CD4-positive, CD25-positive, alpha-beta regulatory T cell (primary cell): ENCODE measurements at regions not wholly inside any gene's neighbourhood (a gene's known extent, or its start where the extent isn't known, plus 50 kb on each side); places are given as distances from the start of the nearest gene placed in this dataset.

Source experiments
- ATAC-seq, 2 donors: fragments of 150-1000 bp; cut with Tn5 transposase; one replicate each; pipeline ENCODE4 v1.10.0; 2021; ENCODE audit warnings: low read depth in 2 of 2, moderate number of reproducible peaks in 2 of 2, moderate library complexity in 1 of 2
- DNase-seq, 3 donors: peaks; one replicate each; pipeline versions ENCODE4 v3.0.0 to v3.0.0-alpha.2; 2012 to 2022; ENCODE audit warnings: mixed read lengths in 1 of 3
- H3K27ac ChIP-seq: one replicate; pipeline ENCODE4 v1.7.0; 2013; ENCODE audit warnings: mild to moderate bottlenecking, low read length; ENCODE audit not compliant: insufficient read depth, poor library complexity, severe bottlenecking
- H3K27me3 ChIP-seq: one replicate; pipeline ENCODE4 v1.7.0; 2013; ENCODE audit warnings: low read length; ENCODE audit not compliant: control insufficient read depth, insufficient read depth
- H3K36me3 ChIP-seq: one replicate; pipeline ENCODE4 v1.7.0; 2013; ENCODE audit warnings: mild to moderate bottlenecking, low read length, moderate library complexity; ENCODE audit not compliant: control insufficient read depth, insufficient read depth
- H3K4me1 ChIP-seq: 2 replicates; pipeline ENCODE4 v1.7.0; 2013; ENCODE audit warnings: mild to moderate bottlenecking, low read length; ENCODE audit not compliant: insufficient read depth, control insufficient read depth, poor library complexity, severe bottlenecking
- H3K4me3 ChIP-seq: one replicate; pipeline ENCODE4 v1.7.0; 2013; ENCODE audit warnings: low read depth, mild to moderate bottlenecking, low read length, moderate library complexity
- H3K9me3 ChIP-seq, 2 experiments: 1 replicate in 1 of 2; 2 replicates in 1 of 2; pipeline ENCODE4 v1.7.0; 2013; ENCODE audit warnings: low read length in 2 of 2, mild to moderate bottlenecking in 1 of 2, moderate library complexity in 1 of 2; ENCODE audit not compliant: control insufficient read depth in 2 of 2
- H3K27ac Mint-ChIP-seq, 3 donors: one replicate each; pipeline ENCODE4 v1.8.0; 2020 to 2022; ENCODE audit warnings: mild to moderate bottlenecking in 3 of 3, mixed read lengths in 3 of 3, moderate library complexity in 2 of 3
- H3K27me3 Mint-ChIP-seq: one replicate; pipeline ENCODE4 v1.8.0; 2022; ENCODE audit warnings: mild to moderate bottlenecking, mixed read lengths
- H3K36me3 Mint-ChIP-seq: one replicate; pipeline ENCODE4 v1.8.0; 2020; ENCODE audit warnings: mixed read lengths
- H3K4me1 Mint-ChIP-seq, 4 donors: one replicate each; pipeline ENCODE4 v1.8.0; 2020 to 2022; ENCODE audit warnings: mixed read lengths in 4 of 4, mild to moderate bottlenecking in 1 of 4
- H3K4me3 Mint-ChIP-seq, 4 donors: one replicate each; pipeline ENCODE4 v1.8.0; 2020 to 2022; ENCODE audit warnings: mild to moderate bottlenecking in 4 of 4, mixed read lengths in 4 of 4, moderate library complexity in 3 of 4
- H3K9me3 Mint-ChIP-seq, 7 donors: one replicate each; pipeline ENCODE4 v1.8.0; 2020 to 2022; ENCODE audit warnings: mixed read lengths in 7 of 7, mild to moderate bottlenecking in 3 of 7, moderate library complexity in 2 of 7

GRCh38 chr4:17296921-17297890, 214.7 kb downstream of the QDPR start:
- Mint-ChIP-seq H3K27ac (peak overlapping the region in 1 of 3 donors; percentile 2), H3K9me3 (peaks cover 0 to 2% (median 0%) of the 10 kb centered on the region in 7 donors), H3K4me3 (no peak overlapping the region), H3K36me3 (no peaks in the 10 kb centered on the region), H3K27me3 (peaks cover 6% of the 10 kb centered on the region), H3K4me1 (peaks cover 0 to 2% (median 0%) of the 10 kb centered on the region in 4 donors)
- ATAC-seq (no peak), DNase-seq (no peak)
- Histone ChIP-seq H3K36me3 (no peaks in the 10 kb centered on the region), H3K4me3 (no peak overlapping the region), H3K4me1 (no peaks in the 10 kb centered on the region), H3K27ac (no peak overlapping the region), H3K9me3 (no peaks in the 10 kb centered on the region), H3K27me3 (peaks cover 3% of the 10 kb centered on the region)

- Mint-ChIP-seq H3K4me3 (no peak overlapping the region), H3K36me3 (no peaks in the 10 kb centered on the region), H3K27me3 (peaks cover 6% of the 10 kb centered on the region), H3K4me1 (peaks cover 0 to 2% (median 0%) of the 10 kb centered on the region in 4 donors), H3K27ac (no peak overlapping the region), H3K9me3 (peaks cover 0 to 1% (median 0%) of the 10 kb centered on the region in 7 donors)
- Histone ChIP-seq H3K36me3 (no peaks in the 10 kb centered on the region), H3K4me1 (no peaks in the 10 kb centered on the region), H3K4me3 (no peak overlapping the region), H3K27me3 (peaks cover 3% of the 10 kb centered on the region), H3K9me3 (no peaks in the 10 kb centered on the region), H3K27ac (no peak overlapping the region)
- ATAC-seq (no peak), DNase-seq (no peak)
Observed at GRCh38 chr4:17293901-17294300, 218.0 kb downstream of the QDPR start.

- DNase-seq (no peak), ATAC-seq (no peak)
- Histone ChIP-seq H3K4me1 (no peaks in the 10 kb centered on the region), H3K27ac (no peak overlapping the region), H3K27me3 (no peaks in the 10 kb centered on the region), H3K9me3 (no peaks in the 10 kb centered on the region), H3K36me3 (no peaks in the 10 kb centered on the region), H3K4me3 (no peak overlapping the region)
- peaks cover 0 to under 1% (median 0%) of the 10 kb centered on the region in 4 donors for H3K4me1 Mint-ChIP-seq
- no peak overlapping the region for H3K27ac Mint-ChIP-seq
- H3K36me3 Mint-ChIP-seq, result no peaks in the 10 kb centered on the region
- H3K4me3 Mint-ChIP-seq, result no peak overlapping the region
- H3K9me3 Mint-ChIP-seq, result peaks cover 0 to 7% (median 0%) of the 10 kb centered on the region in 7 donors
- H3K27me3 Mint-ChIP-seq, result no peaks in the 10 kb centered on the region
Observed at GRCh38 chr4:17288151-17288550, 223.7 kb downstream of the QDPR start.

GRCh38 chr4:17286752-17287460, 225.0 kb downstream of the QDPR start:
- no peaks in the 10 kb centered on the region for H3K27me3 ChIP-seq
- H3K36me3 ChIP-seq, result no peaks in the 10 kb centered on the region
- Mint-ChIP-seq H3K9me3 (peaks cover 0 to 7% (median 0%) of the 10 kb centered on the region in 7 donors), H3K36me3 (no peaks in the 10 kb centered on the region), H3K27ac (peak overlapping the region in 2 of 3 donors; percentile 29 to 67), H3K4me3 (no peak overlapping the region), H3K4me1 (no peaks in the 10 kb centered on the region), H3K27me3 (no peaks in the 10 kb centered on the region)
- no peak overlapping the region for H3K4me3 ChIP-seq
- no peak overlapping the region for H3K27ac ChIP-seq
- no peaks in the 10 kb centered on the region for H3K4me1 ChIP-seq
- DNase-seq, result no peak
- ATAC-seq, result no peak
- H3K9me3 ChIP-seq, result no peaks in the 10 kb centered on the region

- Mint-ChIP-seq H3K27ac (no peak overlapping the region), H3K4me3 (no peak overlapping the region), H3K4me1 (no peaks in the 10 kb centered on the region), H3K9me3 (peaks cover 0 to 7% (median 0%) of the 10 kb centered on the region in 7 donors), H3K36me3 (no peaks in the 10 kb centered on the region), H3K27me3 (no peaks in the 10 kb centered on the region)
- no peaks in the 10 kb centered on the region for H3K36me3 ChIP-seq
- H3K27me3 ChIP-seq, result no peaks in the 10 kb centered on the region
- H3K27ac ChIP-seq, result no peak overlapping the region
- ATAC-seq, result no peak
- H3K4me1 ChIP-seq, result no peaks in the 10 kb centered on the region
- no peak for DNase-seq
- no peak overlapping the region for H3K4me3 ChIP-seq
- H3K9me3 ChIP-seq, result no peaks in the 10 kb centered on the region
Observed at GRCh38 chr4:17285747-17286146, 226.1 kb downstream of the QDPR start.

GRCh38 chr4:17284323-17285175, 227.3 kb downstream of the QDPR start:
- Mint-ChIP-seq H3K36me3 (no peaks in the 10 kb centered on the region), H3K9me3 (peaks cover 0 to 7% (median 0%) of the 10 kb centered on the region in 7 donors)

GRCh38 chr4:17283832-17284231, 228.1 kb downstream of the QDPR start:
- H3K36me3 ChIP-seq, result no peaks in the 10 kb centered on the region
- H3K4me1 ChIP-seq, result no peaks in the 10 kb centered on the region
- H3K27ac Mint-ChIP-seq, result no peak overlapping the region
- no peak overlapping the region for H3K4me3 Mint-ChIP-seq
- DNase-seq (no peak), ATAC-seq (no peak)
- H3K27me3 ChIP-seq, result no peaks in the 10 kb centered on the region
- H3K4me3 ChIP-seq, result no peak overlapping the region
- no peaks in the 10 kb centered on the region for H3K4me1 Mint-ChIP-seq
- no peak overlapping the region for H3K27ac ChIP-seq
- no peaks in the 10 kb centered on the region for H3K36me3 Mint-ChIP-seq
- H3K9me3 Mint-ChIP-seq, result peaks cover 0 to 7% (median 0%) of the 10 kb centered on the region in 7 donors
- H3K9me3 ChIP-seq, result no peaks in the 10 kb centered on the region
- H3K27me3 Mint-ChIP-seq, result no peaks in the 10 kb centered on the region

More at GRCh38 chr4:17284323-17285175, 227.3 kb downstream of the QDPR start:
- no peak overlapping the region for H3K27ac ChIP-seq
- no peaks in the 10 kb centered on the region for H3K27me3 Mint-ChIP-seq
- no peaks in the 10 kb centered on the region for H3K27me3 ChIP-seq
- no peaks in the 10 kb centered on the region for H3K4me1 ChIP-seq
- no peaks in the 10 kb centered on the region for H3K4me1 Mint-ChIP-seq
- no peak overlapping the region for H3K4me3 Mint-ChIP-seq
- ATAC-seq, result no peak
- no peak for DNase-seq
- no peaks in the 10 kb centered on the region for H3K36me3 ChIP-seq
- H3K4me3 ChIP-seq, result no peak overlapping the region
- H3K9me3 ChIP-seq, result no peaks in the 10 kb centered on the region
- H3K27ac Mint-ChIP-seq, result peak overlapping the region in 1 of 3 donors; percentile 39
